H1 (cell line): ENCODE measurements at regions not wholly inside any gene's neighbourhood (a gene's known extent, or its start where the extent isn't known, plus 50 kb on each side); places are given as distances from the start of the nearest gene placed in this dataset.

Experiments
- CTCF ChIA-PET: fragments of 300-600 bp; sonication (Branson Sonifier 250); formaldehyde crosslinking; loops from one replicate; lab custom pipeline; 2021; ENCODE audit not compliant: partially characterized antibody; lab: Charles Lee
- POLR2A ChIA-PET: fragments of 300-600 bp; sonication (Branson Sonifier 250); formaldehyde crosslinking; loops from one replicate; lab custom pipeline; 2021; ENCODE audit warnings: inconsistent platforms; ENCODE audit not compliant: partially characterized antibody; lab: Charles Lee
- DNase-seq, 2 experiments: peaks; one replicate each; pipeline versions ENCODE4 v3.0.0 to v3.0.0-alpha.2; 2010 to 2022; ENCODE audit warnings: low spot score in 2 of 2, low read depth in 1 of 2, mixed read lengths in 1 of 2
- FAIRE-seq: peaks from 2 replicates; lab custom pipeline; 2011; peaks lifted over from hg19 to GRCh38; lab: Jason Lieb, UNC
- H2AFZ ChIP-seq: 2 replicates; pipeline ENCODE4 v1.8.1; 2012; ENCODE audit warnings: low read length, inconsistent platforms
- H2AK5ac ChIP-seq: 2 replicates; pipeline ENCODE4 v1.6.1; 2013; ENCODE audit warnings: low read depth, low read length
- H2BK120ac ChIP-seq: replicated peaks from 2 replicates; pipeline ENCODE3; 2013; ENCODE audit warnings: low read depth, low read length, inconsistent platforms
- H2BK12ac ChIP-seq: 2 replicates; pipeline ENCODE4 v1.6.1; 2013; ENCODE audit warnings: low read depth, low read length
- H2BK15ac ChIP-seq: 2 replicates; pipeline ENCODE4 v1.6.1; 2013; ENCODE audit warnings: low read length
- H2BK20ac ChIP-seq: 2 replicates; pipeline ENCODE4 v1.6.1; 2013; ENCODE audit warnings: low read length
- H2BK5ac ChIP-seq: 2 replicates; pipeline ENCODE4 v1.6.1; 2013; ENCODE audit warnings: low read depth, low read length
- H3K14ac ChIP-seq: 2 replicates; pipeline ENCODE4 v1.6.1; 2013; ENCODE audit warnings: inconsistent platforms; ENCODE audit not compliant: insufficient read length
- H3K18ac ChIP-seq: 2 replicates; pipeline ENCODE4 v1.6.1; 2013; ENCODE audit warnings: low read length; ENCODE audit errors: extremely low read depth
- H3K23ac ChIP-seq: 2 replicates; pipeline ENCODE4 v1.6.1; 2013; ENCODE audit warnings: inconsistent platforms; ENCODE audit not compliant: insufficient read length
- H3K23me2 ChIP-seq: 2 replicates; pipeline ENCODE4 v1.6.1; 2013; ENCODE audit warnings: low read depth, low read length
- H3K27ac ChIP-seq: 2 replicates; pipeline ENCODE4 v1.6.1; 2011; ENCODE audit warnings: low read depth, low read length, inconsistent platforms
- H3K27me3 ChIP-seq, 4 experiments: replicated peaks in 1 of 4; 1 replicate in 1 of 4; 2 replicates in 3 of 4; pipeline versions ENCODE4 v1.6.1 to v1.8.1; 2011 to 2013; ENCODE audit warnings: low read length in 3 of 4, mild to moderate bottlenecking in 3 of 4, inconsistent platforms in 2 of 4, mixed read lengths in 2 of 4, moderate library complexity in 1 of 4; ENCODE audit not compliant: control insufficient read depth in 3 of 4, insufficient read depth in 3 of 4; ENCODE audit errors: extremely low read depth in 1 of 4
- H3K36me3 ChIP-seq, 4 experiments: 2 replicates each; pipeline versions ENCODE4 v1.6.1 to v1.8.1; 2011 to 2013; ENCODE audit warnings: mild to moderate bottlenecking in 4 of 4, low read length in 3 of 4, moderate library complexity in 2 of 4, control low read depth in 1 of 4, inconsistent platforms in 1 of 4; ENCODE audit not compliant: insufficient read depth in 4 of 4, control insufficient read depth in 2 of 4
- H3K4ac ChIP-seq: replicated peaks from 2 replicates; pipeline ENCODE3; 2013; ENCODE audit warnings: low read length, low read depth, mixed read lengths, inconsistent platforms; ENCODE audit not compliant: insufficient read length
- H3K4me1 ChIP-seq, 4 experiments: replicated peaks in 1 of 4; 1 replicate in 1 of 4; 2 replicates in 3 of 4; pipeline versions ENCODE4 v1.6.1 to v1.8.1; 2011 to 2013; ENCODE audit warnings: low read length in 3 of 4, inconsistent platforms in 2 of 4, mixed read lengths in 1 of 4; ENCODE audit not compliant: insufficient read depth in 4 of 4, control insufficient read depth in 3 of 4
- H3K4me2 ChIP-seq, 2 experiments: 2 replicates each; pipeline versions ENCODE4 v1.6.1 to v1.8.1; 2011 to 2013; ENCODE audit warnings: low read depth in 2 of 2, low read length in 2 of 2, control low read depth in 1 of 2, inconsistent platforms in 1 of 2, mild to moderate bottlenecking in 1 of 2; ENCODE audit not compliant: insufficient read depth in 1 of 2
- H3K4me3 ChIP-seq, 4 experiments: fragments of 200-600, 300-600 bp in 1 of 4; sonication (generic), shearing (Covaris generic), sonication (Bioruptor Twin) in 1 of 4; 2 replicates each; pipeline versions ENCODE4 v1.5.1 to v1.8.1; 2011 to 2016; ENCODE audit warnings: low read length in 4 of 4, low read depth in 3 of 4, control low read depth in 2 of 4, inconsistent platforms in 2 of 4, mild to moderate bottlenecking in 2 of 4, mixed read lengths in 1 of 4, moderate library complexity in 1 of 4; ENCODE audit not compliant: insufficient read depth in 2 of 4; ENCODE audit errors: extremely low read depth in 1 of 4
- H3K56ac ChIP-seq: replicated peaks from 2 replicates; pipeline ENCODE3; 2013; ENCODE audit warnings: low read depth, mild to moderate bottlenecking, mixed read lengths, low read length, inconsistent platforms; ENCODE audit not compliant: insufficient read length
- H3K79me1 ChIP-seq: 2 replicates; pipeline ENCODE4 v1.6.1; 2013; ENCODE audit warnings: low read depth, low read length, control low read depth
- H3K79me2 ChIP-seq, 2 experiments: 2 replicates each; pipeline versions ENCODE4 v1.6.1 to v1.8.1; 2012 to 2013; ENCODE audit warnings: low read length in 2 of 2, mild to moderate bottlenecking in 2 of 2, inconsistent platforms in 1 of 2; ENCODE audit not compliant: insufficient read depth in 2 of 2, control insufficient read depth in 1 of 2
- H3K9ac ChIP-seq, 4 experiments: replicated peaks in 1 of 4; 1 replicate in 1 of 4; 2 replicates in 3 of 4; pipeline versions ENCODE4 v1.6.1 to v1.8.1; 2011 to 2013; ENCODE audit warnings: low read depth in 3 of 4, low read length in 3 of 4, control low read depth in 2 of 4, mild to moderate bottlenecking in 2 of 4, moderate library complexity in 2 of 4, inconsistent platforms in 1 of 4; ENCODE audit errors: extremely low read depth in 1 of 4
- H3K9me3 ChIP-seq, 2 experiments: 2 replicates each; pipeline versions ENCODE4 v1.6.1 to v1.8.1; 2012 to 2013; ENCODE audit warnings: mild to moderate bottlenecking in 2 of 2, moderate library complexity in 2 of 2, control low read depth in 1 of 2, inconsistent platforms in 1 of 2, low read depth in 1 of 2, low read length in 1 of 2, mixed read lengths in 1 of 2; ENCODE audit not compliant: insufficient read depth in 2 of 2
- H4K20me1 ChIP-seq, 2 experiments: replicated peaks in 1 of 2; 2 replicates each; pipeline versions ENCODE3 to v1.8.1; 2011 to 2013; ENCODE audit warnings: inconsistent platforms in 2 of 2, low read length in 2 of 2, mild to moderate bottlenecking in 1 of 2; ENCODE audit not compliant: insufficient read depth in 2 of 2, control insufficient read depth in 1 of 2
- H4K5ac ChIP-seq: 2 replicates; pipeline ENCODE4 v1.6.1; 2013; ENCODE audit warnings: low read length, low read depth, mixed read lengths, inconsistent platforms; ENCODE audit not compliant: insufficient read length
- H4K8ac ChIP-seq: 2 replicates; pipeline ENCODE4 v1.8.0; 2013; ENCODE audit warnings: mild to moderate bottlenecking, moderate library complexity, low read length, inconsistent platforms; ENCODE audit not compliant: insufficient read depth; ENCODE audit errors: extremely low read depth
- H4K91ac ChIP-seq: replicated peaks from 2 replicates; pipeline ENCODE3; 2013; ENCODE audit warnings: low read length, mixed read lengths, inconsistent platforms; ENCODE audit not compliant: insufficient read length
- ASH2L ChIP-seq: fragments of 200-600, 300-600 bp; sonication (generic); IDR thresholded peaks from one replicate; pipeline ENCODE4 v1.7.1; 2017; ENCODE audit warnings: low read length
- ATF2 ChIP-seq: IDR thresholded peaks from 2 replicates; pipeline ENCODE4 v1.6.1; 2012; ENCODE audit warnings: low read length, inconsistent platforms
- BRCA1 ChIP-seq: IDR thresholded peaks from 2 replicates; pipeline ENCODE4 v1.6.1; 2012; ENCODE audit warnings: low read depth, low read length, improper control_type of control experiment
- CHD1 ChIP-seq: IDR thresholded peaks from 2 replicates; pipeline ENCODE4 v1.6.1; 2012; ENCODE audit warnings: low read depth, low read length, improper control_type of control experiment
- CTBP2 ChIP-seq: IDR thresholded peaks from 2 replicates; pipeline ENCODE4 v1.7.0; 2011; ENCODE audit warnings: borderline replicate concordance, mild to moderate bottlenecking, moderate library complexity, mixed read lengths, low read length; ENCODE audit not compliant: insufficient read depth, insufficient read length
- GTF2F1 ChIP-seq: IDR thresholded peaks from 2 replicates; pipeline ENCODE4 v1.6.1; 2012; ENCODE audit warnings: low read depth, low read length, improper control_type of control experiment, borderline replicate concordance
- JUND ChIP-seq: IDR thresholded peaks from 2 replicates; pipeline ENCODE4 v1.6.1; 2011; ENCODE audit warnings: mild to moderate bottlenecking, improper control_type of control experiment, low read length
- NANOG ChIP-seq: IDR thresholded peaks from 2 replicates; pipeline ENCODE4 v1.6.1; 2011; ENCODE audit warnings: low read length, low read depth, mild to moderate bottlenecking, inconsistent platforms; ENCODE audit not compliant: insufficient read depth, poor library complexity, severe bottlenecking
- POLR2AphosphoS5 ChIP-seq: IDR thresholded peaks from 2 replicates; pipeline ENCODE4 v1.6.1; 2011; ENCODE audit warnings: low read depth, low read length
- RFX5 ChIP-seq: IDR thresholded peaks from 2 replicates; pipeline ENCODE4 v1.6.1; 2011; ENCODE audit warnings: low read depth, low read length, improper control_type of control experiment, borderline replicate concordance
- SUZ12 ChIP-seq: fragments of 200-600 bp; sonication (generic); IDR thresholded peaks from 2 replicates; pipeline ENCODE4 v1.6.1; 2012; ENCODE audit warnings: mild to moderate bottlenecking, inconsistent platforms, low read length, moderate library complexity, mixed read lengths
- WGBS, 2 experiments: shearing (Covaris generic) in 1 of 2; methylation state at CpG; one replicate each; pipeline versions ENCODE4 v1.1.6 to v1.1.7; 2013 to 2015; ENCODE audit warnings: low lambda C conversion rate in 2 of 2, mixed read lengths in 2 of 2, inconsistent platforms in 1 of 2, low coverage in 1 of 2, missing lambda C conversion rate in 1 of 2; ENCODE audit not compliant: insufficient replicate concordance in 2 of 2, insufficient coverage in 1 of 2, insufficient read length in 1 of 2; ENCODE audit errors: extremely low coverage in 1 of 2, missing lambda C conversion rate in 1 of 2; 5-methylcytosine and 5-hydroxymethylcytosine counted together
- TF ChIP-seq, protein P1 (sequence below): IDR thresholded peaks from 2 replicates; pipeline ENCODE4 v1.6.1; 2011; ENCODE audit warnings: low read depth, mild to moderate bottlenecking, low read length; ENCODE audit not compliant: insufficient read depth

DNA sequence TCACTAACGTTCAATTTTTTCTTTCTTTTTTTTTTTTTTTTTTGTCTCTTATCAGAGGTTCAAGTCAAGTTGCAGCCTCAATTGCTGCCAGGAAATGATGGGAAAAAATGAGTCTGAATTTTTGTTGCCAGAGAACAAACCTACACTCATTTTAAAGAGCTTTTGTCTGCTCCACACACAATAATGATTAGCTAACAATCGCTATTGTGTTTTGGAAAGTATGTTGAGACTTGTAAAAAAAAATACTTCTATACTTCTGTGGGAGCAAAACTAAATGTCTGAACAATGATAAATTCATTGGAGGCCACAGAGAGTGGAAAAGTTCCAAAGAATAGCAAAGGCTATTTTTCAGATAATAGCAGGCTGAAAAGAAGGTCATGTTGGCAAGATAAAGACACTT lies 176.3 kb upstream of the LMCD1 start:
- no peaks in the 10 kb centered on the region for H3K27me3 ChIP-seq
- H3K4me2 ChIP-seq: no peak overlapping the region
- H2BK12ac ChIP-seq: no peak overlapping the region
- H3K36me3 ChIP-seq: no peaks in the 10 kb centered on the region
- no peak for FAIRE-seq
- H3K4me1 ChIP-seq: peaks cover 6 to 11% (median 6%) of the 10 kb centered on the region in 4 experiments; a peak in 6 of 7 replicates
- no peak overlapping the region for H3K4me3 ChIP-seq
- no peak overlapping the region for H3K27ac ChIP-seq
- TF ChIP-seq GTF2F1 (no peak), SUZ12 (no peak), CTBP2 (no peak), JUND (no peak), POLR2AphosphoS5 (no peak), ATF2 (no peak), NANOG (no peak), RFX5 (no peak), ASH2L (no peak), BRCA1 (no peak), CHD1 (no peak)
- TF ChIP-seq, protein P1, sequence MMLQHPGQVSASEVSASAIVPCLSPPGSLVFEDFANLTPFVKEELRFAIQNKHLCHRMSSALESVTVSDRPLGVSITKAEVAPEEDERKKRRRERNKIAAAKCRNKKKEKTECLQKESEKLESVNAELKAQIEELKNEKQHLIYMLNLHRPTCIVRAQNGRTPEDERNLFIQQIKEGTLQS: no peak
- TF ChIP-seq, all 59 proteins: peak for 0
- Histone ChIP-seq H2AFZ (no peak overlapping the region), H2BK120ac (no peak overlapping the region), H3K23ac (no peak overlapping the region), H3K14ac (no peak overlapping the region), H3K18ac (no peak overlapping the region), H2BK20ac (no peak overlapping the region), H3K23me2 (no peaks in the 10 kb centered on the region), H2BK5ac (no peak overlapping the region), H3K56ac (no peak overlapping the region), H2AK5ac (no peak overlapping the region), H3K79me1 (no peaks in the 10 kb centered on the region), H4K5ac (no peak overlapping the region), H3K9ac (no peak overlapping the region), H3K9me3 (peaks cover 0 to 4% of the 10 kb centered on the region in 2 experiments; a peak in 2 of 4 replicates), H2BK15ac (no peak overlapping the region), H3K79me2 (no peaks in the 10 kb centered on the region), H4K8ac (no peak overlapping the region), H4K20me1 (no peaks in the 10 kb centered on the region), H3K4ac (no peak overlapping the region), H4K91ac (no peak overlapping the region)
- 69% methylated on average over 2 of the region's 2 CpGs; no CpG with 5 or more reads in 1 of the 2 experiments for WGBS, 2 experiments
- DNase-seq: no peak
- ChIA-PET POLR2A (interaction anchor here (0.7 to 0.8 kb wide), 2 partner anchors 90 to 1314 kb away, joined by 3 to 4 read pairs; no protein-coding TSS in a partner anchor), CTCF (interaction anchor here (1.0 to 3.2 kb wide), 11 partner anchors 13 to 322 kb away, joined by 3 to 86 read pairs (median 4); no protein-coding TSS in a partner anchor)
